KMS-11 (cell line): ENCODE measurements at regions not wholly inside any gene's neighbourhood (a gene's known extent, or its start where the extent isn't known, plus 50 kb on each side); places are given as distances from the start of the nearest gene placed in this dataset.
"Not testable (repeated sequence)": the region's sequence is repeated elsewhere in the genome, so short reads cannot be mapped to it uniquely, and the experiment has no call there.

Experiments
- H2AFZ ChIP-seq: fragments of 200-600 bp; sonication (generic); 2 replicates; pipeline ENCODE4 v1.6.1; 2016; ENCODE audit warnings: antibody characterized with exemption, mixed run types, low read depth
- H3K27ac ChIP-seq: fragments of 200-600 bp; sonication (generic); 2 replicates; pipeline ENCODE4 v1.6.1; 2016; ENCODE audit warnings: mild to moderate bottlenecking, mixed run types
- H3K27me3 ChIP-seq: fragments of 200-600 bp; sonication (generic); 2 replicates; pipeline ENCODE4 v1.6.1; 2017; ENCODE audit warnings: mild to moderate bottlenecking, low read depth, mixed run types, moderate library complexity; ENCODE audit not compliant: insufficient read depth
- H3K36me3 ChIP-seq: fragments of 200-600 bp; sonication (generic); 2 replicates; pipeline ENCODE4 v1.6.1; 2017; ENCODE audit warnings: mild to moderate bottlenecking, mixed run types; ENCODE audit not compliant: insufficient read depth
- H3K4me1 ChIP-seq: fragments of 200-600 bp; sonication (generic); 2 replicates; pipeline ENCODE4 v1.6.1; 2016; ENCODE audit warnings: mild to moderate bottlenecking, low read depth, mixed run types; ENCODE audit not compliant: poor library complexity, severe bottlenecking
- H3K4me2 ChIP-seq: fragments of 200-600 bp; sonication (generic); 2 replicates; pipeline ENCODE4 v1.7.0; 2016; ENCODE audit warnings: mild to moderate bottlenecking, mixed run types
- H3K4me3 ChIP-seq: fragments of 200-600 bp; sonication (generic); IDR thresholded peaks from 2 replicates; pipeline ENCODE4 v1.6.1; 2017; ENCODE audit warnings: low read depth, low read length, mixed read lengths; ENCODE audit not compliant: insufficient read depth
- H3K79me2 ChIP-seq: fragments of 200-600 bp; sonication (generic); 2 replicates; pipeline ENCODE4 v1.6.1; 2016; ENCODE audit warnings: low read depth, mixed run types; ENCODE audit not compliant: insufficient read depth
- H3K9ac ChIP-seq: fragments of 200-600 bp; sonication (generic); 2 replicates; pipeline ENCODE4 v1.6.1; 2016; ENCODE audit warnings: mild to moderate bottlenecking, mixed run types
- H4K20me1 ChIP-seq: fragments of 200-600 bp; sonication (generic); 2 replicates; pipeline ENCODE4 v1.6.1; 2016; ENCODE audit warnings: mild to moderate bottlenecking, mixed run types; ENCODE audit not compliant: insufficient read depth
- TF ChIP-seq, protein P1 (sequence below): fragments of 200-600 bp; sonication (generic); conservative IDR thresholded peaks from 2 replicates; pipeline ENCODE4 v1.6.1; 2017; ENCODE audit warnings: low read depth, mild to moderate bottlenecking, antibody characterized with exemption, low read length, moderate library complexity, mixed read lengths

DNA sequence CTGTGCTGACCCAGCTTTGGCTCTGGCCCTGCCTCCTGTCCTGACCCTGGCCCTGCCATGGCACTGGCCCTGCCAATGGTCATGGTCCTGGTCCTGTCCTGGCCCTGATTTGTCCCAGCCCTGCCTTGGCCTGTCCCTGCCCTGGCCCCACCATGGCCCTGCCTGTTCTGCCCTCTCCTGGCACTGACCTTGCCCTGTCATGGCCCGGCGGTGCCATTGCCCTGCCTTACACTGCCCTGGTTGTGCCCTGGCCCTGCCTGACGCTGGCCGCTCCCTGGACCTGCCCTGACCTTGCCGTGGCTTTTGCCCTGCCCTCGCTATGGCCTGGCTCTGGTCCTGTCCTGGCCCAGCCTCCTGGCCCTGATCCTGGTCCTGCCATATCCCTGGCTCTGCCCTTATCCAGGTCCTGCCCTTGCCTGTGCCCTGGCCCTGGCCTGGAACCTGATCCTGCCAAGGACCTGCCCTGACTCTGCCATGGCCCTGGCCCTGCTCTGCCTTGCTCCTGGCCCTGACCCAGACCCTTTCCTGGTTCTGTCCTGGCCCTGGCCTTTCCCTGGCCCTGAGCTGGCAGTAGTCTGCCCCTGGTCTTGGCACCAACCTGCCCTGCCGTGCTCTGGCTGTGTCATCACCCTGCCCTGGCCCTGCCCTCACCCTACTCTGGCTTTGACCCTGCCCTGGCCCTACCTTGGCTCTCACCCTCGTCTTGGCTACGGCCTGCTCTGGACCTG lies 225.5 kb downstream of the LIPI start:
- H4K20me1 ChIP-seq, H3K9ac ChIP-seq, H2AFZ ChIP-seq, H3K36me3 ChIP-seq, H3K4me2 ChIP-seq, H3K4me3 ChIP-seq, H3K27ac ChIP-seq, H3K79me2 ChIP-seq, H3K27me3 ChIP-seq, H3K4me1 ChIP-seq: not testable (repeated sequence)

DNA sequence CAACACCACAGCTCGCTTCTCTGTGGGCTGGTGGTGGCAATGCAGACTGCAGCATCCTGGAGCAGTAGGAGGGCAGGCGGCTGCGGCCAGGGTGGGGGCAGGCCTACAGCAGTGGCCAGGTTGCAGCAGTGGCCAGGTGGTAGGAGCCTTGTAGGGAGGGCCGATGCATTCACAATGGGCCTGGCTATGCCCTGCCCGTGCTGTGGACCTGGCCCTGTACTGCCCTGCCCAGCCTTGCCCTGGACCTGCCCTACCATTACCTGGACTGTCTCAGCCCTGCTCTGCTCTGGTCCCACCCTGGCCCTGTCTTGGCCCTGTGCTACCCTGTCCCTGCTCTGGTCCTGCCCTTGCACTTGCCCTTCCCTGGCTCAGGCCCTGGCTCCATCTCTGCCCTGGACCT lies 226.0 kb downstream of the LIPI start:
- H3K36me3 ChIP-seq, H3K27ac ChIP-seq, H3K27me3 ChIP-seq, H4K20me1 ChIP-seq, H2AFZ ChIP-seq, H3K9ac ChIP-seq, H3K4me3 ChIP-seq, H3K4me2 ChIP-seq, H3K4me1 ChIP-seq, H3K79me2 ChIP-seq: not testable (repeated sequence)

DNA sequence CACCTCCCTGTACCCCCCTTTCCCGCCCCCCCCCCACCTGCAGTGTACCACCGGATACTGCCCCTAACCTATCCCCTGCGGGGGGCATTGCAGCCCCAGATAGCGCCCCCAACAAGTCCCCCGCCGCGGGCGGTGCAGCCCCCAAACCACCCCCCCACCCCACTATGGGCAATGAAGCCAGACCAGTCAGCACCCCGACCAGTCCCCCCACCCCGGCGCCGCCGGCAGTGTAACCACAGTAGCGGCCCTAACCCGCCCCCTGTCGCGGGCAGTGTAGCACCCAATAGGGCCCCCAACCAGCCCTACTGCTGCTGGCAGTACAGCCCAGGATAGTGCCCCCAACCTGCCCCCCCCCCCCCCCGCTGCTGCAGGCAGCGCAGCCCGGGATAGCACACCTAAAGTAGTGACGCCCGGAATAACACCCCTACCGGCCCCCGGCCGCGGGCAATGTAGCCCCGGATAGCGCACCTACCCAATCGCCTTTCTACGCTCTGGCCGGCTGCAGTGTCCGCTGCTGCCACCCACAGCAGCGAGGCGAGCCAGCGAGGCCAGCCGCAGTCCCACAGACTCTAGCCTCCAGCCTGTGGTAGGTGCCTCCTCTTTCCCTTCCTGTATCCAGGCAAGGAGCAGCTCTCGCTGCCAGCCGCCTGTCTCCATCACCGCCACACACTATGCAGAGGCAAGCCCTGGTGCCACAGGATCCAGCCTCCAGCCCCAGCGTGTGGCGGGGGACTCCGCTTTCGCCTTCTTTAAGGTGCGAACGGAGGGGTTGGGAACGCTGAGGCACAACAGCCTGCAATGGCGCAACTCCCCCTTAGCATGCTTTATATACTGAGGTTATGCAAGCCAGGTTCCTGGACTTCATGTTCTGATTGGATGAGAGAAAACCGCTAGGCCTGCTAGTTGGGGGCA lies 229.3 kb downstream of the LIPI start:
- not testable (repeated sequence) for H3K36me3 ChIP-seq, H3K4me1 ChIP-seq, H4K20me1 ChIP-seq, H3K4me2 ChIP-seq, H3K9ac ChIP-seq, H3K79me2 ChIP-seq, H3K27ac ChIP-seq, H2AFZ ChIP-seq, H3K4me3 ChIP-seq, H3K27me3 ChIP-seq

DNA sequence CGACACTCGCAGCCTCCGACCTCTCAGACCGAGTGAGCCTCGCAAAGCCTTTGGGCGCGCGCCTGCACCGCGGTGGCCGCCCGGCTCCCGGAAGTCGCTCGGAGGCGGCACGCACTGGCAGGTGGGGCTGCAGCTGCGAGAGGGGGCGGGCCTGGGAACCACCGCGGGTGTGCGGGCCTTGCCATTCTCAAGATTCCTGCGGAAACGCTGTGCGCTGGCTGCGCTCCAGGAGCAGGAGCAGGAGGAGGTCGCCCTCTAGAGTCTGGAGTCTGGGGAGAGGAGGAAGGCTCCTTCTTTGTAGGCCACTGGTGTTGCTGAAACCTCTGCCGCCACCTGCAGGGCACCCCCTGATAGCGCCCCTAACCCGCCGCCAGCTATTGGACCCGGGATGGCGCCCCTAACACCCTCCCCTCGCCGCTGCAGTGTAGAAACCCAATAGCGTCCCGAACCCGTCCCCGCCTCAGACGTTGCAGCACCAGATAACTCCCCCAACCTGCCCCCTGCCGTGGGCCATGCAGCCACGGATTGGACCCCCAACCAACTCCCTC lies 230.6 kb downstream of the LIPI start:
- H4K20me1 ChIP-seq, H3K36me3 ChIP-seq, H3K27me3 ChIP-seq, H3K27ac ChIP-seq, H3K4me2 ChIP-seq, H3K4me1 ChIP-seq, H3K9ac ChIP-seq, H3K79me2 ChIP-seq, H3K4me3 ChIP-seq: not testable (repeated sequence)
- TF ChIP-seq, protein P1, sequence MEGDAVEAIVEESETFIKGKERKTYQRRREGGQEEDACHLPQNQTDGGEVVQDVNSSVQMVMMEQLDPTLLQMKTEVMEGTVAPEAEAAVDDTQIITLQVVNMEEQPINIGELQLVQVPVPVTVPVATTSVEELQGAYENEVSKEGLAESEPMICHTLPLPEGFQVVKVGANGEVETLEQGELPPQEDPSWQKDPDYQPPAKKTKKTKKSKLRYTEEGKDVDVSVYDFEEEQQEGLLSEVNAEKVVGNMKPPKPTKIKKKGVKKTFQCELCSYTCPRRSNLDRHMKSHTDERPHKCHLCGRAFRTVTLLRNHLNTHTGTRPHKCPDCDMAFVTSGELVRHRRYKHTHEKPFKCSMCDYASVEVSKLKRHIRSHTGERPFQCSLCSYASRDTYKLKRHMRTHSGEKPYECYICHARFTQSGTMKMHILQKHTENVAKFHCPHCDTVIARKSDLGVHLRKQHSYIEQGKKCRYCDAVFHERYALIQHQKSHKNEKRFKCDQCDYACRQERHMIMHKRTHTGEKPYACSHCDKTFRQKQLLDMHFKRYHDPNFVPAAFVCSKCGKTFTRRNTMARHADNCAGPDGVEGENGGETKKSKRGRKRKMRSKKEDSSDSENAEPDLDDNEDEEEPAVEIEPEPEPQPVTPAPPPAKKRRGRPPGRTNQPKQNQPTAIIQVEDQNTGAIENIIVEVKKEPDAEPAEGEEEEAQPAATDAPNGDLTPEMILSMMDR, result peak; percentile 43
- H2AFZ ChIP-seq, result peak overlapping the region; percentile 54; the same call in 1 of the 2 replicates

DNA sequence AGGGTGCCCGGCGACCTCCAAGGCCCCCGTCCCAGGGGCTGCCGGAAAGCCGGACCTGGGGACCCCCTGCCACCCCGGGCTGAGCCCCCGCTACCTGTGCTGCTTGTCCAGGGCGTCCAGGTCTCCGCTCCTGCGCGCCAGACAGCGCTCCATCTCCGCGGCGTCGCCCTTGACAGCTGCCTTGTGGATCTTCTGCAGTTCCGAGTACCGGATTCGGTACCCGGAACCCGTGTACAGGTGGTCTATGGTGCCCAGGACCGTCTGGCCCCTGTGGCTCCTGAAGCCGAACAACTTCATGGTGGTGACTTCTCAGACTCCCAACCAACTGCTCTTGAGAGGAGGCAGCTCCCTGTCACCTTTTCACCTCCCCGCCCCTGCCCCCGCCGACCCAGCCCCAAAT lies 231.1 kb downstream of the LIPI start:
- Histone ChIP-seq H3K4me2 (0 out of 2 replicates have a peak overlapping the region, but pooled peaks have one; percentile 17), H2AFZ (peak overlapping the region; percentile 54; the same call in 1 of the 2 replicates)
- H4K20me1 ChIP-seq, H3K27me3 ChIP-seq, H3K4me3 ChIP-seq, H3K36me3 ChIP-seq, H3K79me2 ChIP-seq, H3K4me1 ChIP-seq, H3K9ac ChIP-seq, H3K27ac ChIP-seq: not testable (repeated sequence)

DNA sequence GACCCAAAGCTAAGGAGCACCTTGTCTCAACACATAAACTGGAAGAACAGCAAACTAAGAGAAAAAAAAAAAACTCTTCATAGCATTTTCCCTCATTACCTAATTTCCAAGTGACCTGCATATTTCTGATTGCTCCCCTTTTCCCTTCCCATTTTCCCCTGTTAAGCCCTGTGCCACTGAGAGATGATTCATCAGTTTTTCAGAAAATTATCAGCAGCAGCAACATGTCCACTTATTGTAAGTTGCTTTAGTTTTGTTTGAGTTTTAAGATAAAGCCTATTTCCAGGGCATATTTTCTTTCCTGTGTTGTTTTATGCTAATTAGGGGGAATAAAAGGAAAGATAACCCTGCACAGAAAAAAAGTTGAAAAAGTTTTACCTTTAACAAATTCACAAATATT lies 236.2 kb downstream of the LIPI start:
- not testable (repeated sequence) for H3K4me1 ChIP-seq, H3K4me3 ChIP-seq, H3K79me2 ChIP-seq, H3K36me3 ChIP-seq, H3K27me3 ChIP-seq, H3K4me2 ChIP-seq, H2AFZ ChIP-seq, H3K9ac ChIP-seq, H3K27ac ChIP-seq, H4K20me1 ChIP-seq

DNA sequence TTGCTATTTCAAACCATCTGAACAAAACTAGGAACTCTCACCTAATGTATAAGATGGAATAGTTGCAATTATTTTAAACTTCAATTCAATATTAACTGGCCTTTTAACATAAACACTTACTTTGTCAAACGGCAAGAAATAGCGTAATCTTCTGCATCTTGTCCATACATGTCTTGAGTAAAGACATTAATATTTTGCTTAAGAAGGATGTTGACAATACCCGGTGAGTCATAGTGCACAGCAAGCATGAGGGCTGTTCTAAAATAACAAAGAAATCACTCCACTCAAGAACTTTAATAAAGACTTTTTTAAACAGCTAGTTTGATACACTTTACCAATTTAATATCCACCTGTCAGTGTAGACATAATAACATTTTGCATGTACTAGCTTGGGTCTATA lies 240.9 kb downstream of the LIPI start:
- not testable (repeated sequence) for H2AFZ ChIP-seq, H3K27me3 ChIP-seq, H4K20me1 ChIP-seq, H3K4me1 ChIP-seq, H3K36me3 ChIP-seq, H3K4me2 ChIP-seq, H3K9ac ChIP-seq, H3K27ac ChIP-seq, H3K79me2 ChIP-seq, H3K4me3 ChIP-seq

DNA sequence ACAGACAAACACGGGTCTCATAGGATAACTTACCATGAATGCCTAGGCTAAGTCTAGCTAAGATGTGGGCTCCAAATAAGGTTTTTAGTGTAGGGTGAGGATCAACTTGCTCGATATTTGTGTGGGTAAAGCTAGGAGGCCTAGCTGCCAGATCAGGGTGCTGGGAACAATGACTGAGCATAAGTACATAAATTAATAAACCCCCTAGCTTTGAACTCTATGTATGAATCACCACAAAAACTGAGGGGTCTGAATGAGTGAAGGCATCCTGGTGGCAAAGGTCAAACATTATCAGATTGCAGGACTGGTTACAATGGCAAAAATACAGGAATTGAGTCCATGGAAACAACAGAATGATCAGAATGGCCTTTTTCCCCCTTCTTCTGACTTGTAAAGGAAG lies 241.8 kb downstream of the LIPI start:
- H3K9ac ChIP-seq, H3K4me1 ChIP-seq, H3K36me3 ChIP-seq, H3K4me3 ChIP-seq, H3K4me2 ChIP-seq, H3K27me3 ChIP-seq, H2AFZ ChIP-seq, H3K79me2 ChIP-seq, H3K27ac ChIP-seq, H4K20me1 ChIP-seq: not testable (repeated sequence)

DNA sequence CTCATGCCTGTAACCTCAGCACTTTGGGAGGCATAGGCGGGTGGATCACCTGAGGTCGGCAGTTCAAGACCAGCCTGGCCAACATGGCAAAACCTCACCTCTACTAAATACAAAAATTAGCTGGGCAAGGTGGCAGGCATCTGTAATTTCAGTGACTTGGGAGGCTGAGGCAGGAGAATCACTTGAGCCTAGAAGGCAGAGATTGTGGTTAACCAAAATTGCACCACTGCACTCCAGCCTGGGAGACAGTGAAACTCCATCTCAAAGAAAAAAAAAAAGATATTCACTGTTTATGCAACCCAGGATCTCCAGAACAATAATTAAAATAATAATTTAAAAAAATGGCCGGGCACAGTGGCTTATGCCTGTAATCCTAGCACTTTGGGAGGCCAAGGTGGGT lies 247.5 kb downstream of the LIPI start:
- H3K27me3 ChIP-seq, H3K4me3 ChIP-seq, H4K20me1 ChIP-seq, H3K9ac ChIP-seq, H2AFZ ChIP-seq, H3K27ac ChIP-seq, H3K36me3 ChIP-seq, H3K79me2 ChIP-seq, H3K4me2 ChIP-seq: not testable (repeated sequence)
- H3K4me1 ChIP-seq, result peaks cover 15% of the 10 kb centered on the region
